ENCODE measurements at regions not wholly inside any gene's neighbourhood (a gene's known extent, or its start where the extent isn't known, plus 50 kb on each side); places are given as distances from the start of the nearest gene placed in this dataset.

DNA sequence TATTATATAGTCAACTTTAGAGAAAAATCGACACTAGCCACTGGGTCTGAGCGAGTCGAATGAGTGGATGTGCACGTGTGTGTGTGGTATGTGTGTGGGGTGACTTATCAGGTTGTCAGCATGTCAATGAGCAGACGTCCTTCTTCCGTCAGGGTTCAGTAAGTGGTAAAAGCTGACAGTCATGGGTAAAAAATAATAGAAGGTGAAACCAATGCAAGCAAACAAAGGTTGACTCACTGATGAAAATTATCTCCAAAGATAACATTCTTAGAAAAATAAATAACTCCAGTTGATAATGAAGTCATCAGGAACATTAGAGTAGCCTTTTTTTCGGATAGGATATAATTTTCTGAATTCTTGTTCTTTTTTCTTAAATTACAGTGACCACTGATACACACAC lies 243.8 kb upstream of the FOXQ1 start (continued):
- TF ChIP-seq, protein P1, sequence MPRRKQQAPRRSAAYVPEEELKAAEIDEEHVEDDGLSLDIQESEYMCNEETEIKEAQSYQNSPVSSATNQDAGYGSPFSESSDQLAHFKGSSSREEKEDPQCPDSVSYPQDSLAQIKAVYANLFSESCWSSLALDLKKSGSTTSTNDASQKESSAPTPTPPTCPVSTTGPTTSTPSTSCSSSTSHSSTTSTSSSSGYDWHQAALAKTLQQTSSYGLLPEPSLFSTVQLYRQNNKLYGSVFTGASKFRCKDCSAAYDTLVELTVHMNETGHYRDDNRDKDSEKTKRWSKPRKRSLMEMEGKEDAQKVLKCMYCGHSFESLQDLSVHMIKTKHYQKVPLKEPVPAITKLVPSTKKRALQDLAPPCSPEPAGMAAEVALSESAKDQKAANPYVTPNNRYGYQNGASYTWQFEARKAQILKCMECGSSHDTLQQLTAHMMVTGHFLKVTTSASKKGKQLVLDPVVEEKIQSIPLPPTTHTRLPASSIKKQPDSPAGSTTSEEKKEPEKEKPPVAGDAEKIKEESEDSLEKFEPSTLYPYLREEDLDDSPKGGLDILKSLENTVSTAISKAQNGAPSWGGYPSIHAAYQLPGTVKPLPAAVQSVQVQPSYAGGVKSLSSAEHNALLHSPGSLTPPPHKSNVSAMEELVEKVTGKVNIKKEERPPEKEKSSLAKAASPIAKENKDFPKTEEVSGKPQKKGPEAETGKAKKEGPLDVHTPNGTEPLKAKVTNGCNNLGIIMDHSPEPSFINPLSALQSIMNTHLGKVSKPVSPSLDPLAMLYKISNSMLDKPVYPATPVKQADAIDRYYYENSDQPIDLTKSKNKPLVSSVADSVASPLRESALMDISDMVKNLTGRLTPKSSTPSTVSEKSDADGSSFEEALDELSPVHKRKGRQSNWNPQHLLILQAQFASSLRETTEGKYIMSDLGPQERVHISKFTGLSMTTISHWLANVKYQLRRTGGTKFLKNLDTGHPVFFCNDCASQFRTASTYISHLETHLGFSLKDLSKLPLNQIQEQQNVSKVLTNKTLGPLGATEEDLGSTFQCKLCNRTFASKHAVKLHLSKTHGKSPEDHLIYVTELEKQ (tag by site-specific recombination; IDR thresholded peaks at IDR 0.05; ENCODE audit: borderline replicate concordance), result no peak; the same call in 1 of the 2 replicates
- TF ChIP-seq ZNF629 (tag by site-specific recombination; IDR thresholded peaks at IDR 0.05) (peak; percentile 88), GLIS1 (tag by site-specific recombination; IDR thresholded peaks at IDR 0.05) (no peak), ZNF626 (tag by site-specific recombination; IDR thresholded peaks at IDR 0.05) (no peak), ZNF2 (tag by site-specific recombination; IDR thresholded peaks at IDR 0.05) (no peak), ZNF791 (tag by site-specific recombination; IDR thresholded peaks at IDR 0.05) (no peak), ZSCAN16 (tag by site-specific recombination; IDR thresholded peaks at IDR 0.05) (no peak), ZNF654 (tag by site-specific recombination; IDR thresholded peaks at IDR 0.05; ENCODE audit: low read depth) (no peak), ZNF707 (tag by site-specific recombination; IDR thresholded peaks at IDR 0.05) (no peak), ZBTB1 (tag by site-specific recombination; IDR thresholded peaks at IDR 0.05) (no peak), KLF7 (tag by site-specific recombination; IDR thresholded peaks at IDR 0.05; ENCODE audit: borderline replicate concordance) (no peak), ZBTB7A (tag by site-specific recombination; IDR thresholded peaks at IDR 0.05; ENCODE audit: low read depth) (no peak), ZNF660 (tag by site-specific recombination; IDR thresholded peaks at IDR 0.05) (no peak), ZNF157 (tag by site-specific recombination; IDR thresholded peaks at IDR 0.05) (no peak), ZNF473 (tag by site-specific recombination; IDR thresholded peaks at IDR 0.05) (no peak), BCL11A (tag by site-specific recombination; IDR thresholded peaks at IDR 0.05; ENCODE audit: low read depth) (no peak), ZNF645 (tag by site-specific recombination; IDR thresholded peaks at IDR 0.05) (no peak)
- TF ChIP-seq, protein P2, sequence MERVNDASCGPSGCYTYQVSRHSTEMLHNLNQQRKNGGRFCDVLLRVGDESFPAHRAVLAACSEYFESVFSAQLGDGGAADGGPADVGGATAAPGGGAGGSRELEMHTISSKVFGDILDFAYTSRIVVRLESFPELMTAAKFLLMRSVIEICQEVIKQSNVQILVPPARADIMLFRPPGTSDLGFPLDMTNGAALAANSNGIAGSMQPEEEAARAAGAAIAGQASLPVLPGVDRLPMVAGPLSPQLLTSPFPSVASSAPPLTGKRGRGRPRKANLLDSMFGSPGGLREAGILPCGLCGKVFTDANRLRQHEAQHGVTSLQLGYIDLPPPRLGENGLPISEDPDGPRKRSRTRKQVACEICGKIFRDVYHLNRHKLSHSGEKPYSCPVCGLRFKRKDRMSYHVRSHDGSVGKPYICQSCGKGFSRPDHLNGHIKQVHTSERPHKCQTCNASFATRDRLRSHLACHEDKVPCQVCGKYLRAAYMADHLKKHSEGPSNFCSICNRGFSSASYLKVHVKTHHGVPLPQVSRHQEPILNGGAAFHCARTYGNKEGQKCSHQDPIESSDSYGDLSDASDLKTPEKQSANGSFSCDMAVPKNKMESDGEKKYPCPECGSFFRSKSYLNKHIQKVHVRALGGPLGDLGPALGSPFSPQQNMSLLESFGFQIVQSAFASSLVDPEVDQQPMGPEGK (tag by site-specific recombination; IDR thresholded peaks at IDR 0.05), result no peak

DNA sequence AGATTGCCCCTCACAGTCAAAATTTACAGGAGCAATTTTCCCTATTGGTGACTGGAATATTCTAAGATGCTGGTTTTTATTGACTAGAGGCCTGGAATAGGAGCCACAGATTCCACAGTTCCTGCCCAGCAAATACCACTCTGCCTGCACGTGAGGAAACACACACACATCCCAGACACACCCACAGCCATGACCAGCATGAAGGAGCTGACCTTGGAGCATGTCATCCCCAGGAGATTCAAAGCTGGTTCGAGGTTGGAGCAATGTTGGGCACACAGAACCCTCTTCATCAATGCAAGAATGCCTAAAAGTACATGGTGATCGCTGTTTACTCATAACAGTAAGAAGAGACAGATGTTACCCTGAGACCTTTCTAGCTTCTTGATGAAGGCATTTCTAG lies 244.6 kb upstream of the FOXQ1 start:
- POLR2A ChIA-PET, result no interaction called here
- CTCF ChIA-PET, result interaction anchor here (0.6 to 0.7 kb wide), 2 partner anchors 20 to 107 kb away, joined by 3 to 4 read pairs; no protein-coding TSS in a partner anchor
- Histone ChIP-seq H3K36me3 (ENCODE audit: control insufficient read depth in 2 of 2, insufficient read depth in 1 of 2, low read length in 2 of 2) (no peaks in the 10 kb centered on the region), H3K4me1 (ENCODE audit: control insufficient read depth, insufficient read depth, low read length) (peaks cover 33% of the 10 kb centered on the region), H3K4me3 (ENCODE audit: low read depth, low read length) (no peak overlapping the region), H3K27ac (ENCODE audit: extremely low read depth, low read depth, low read length) (no peak overlapping the region), H3K9me3 (ENCODE audit: control insufficient read depth, insufficient read depth, low read depth, low read length) (no peaks in the 10 kb centered on the region)
- TF ChIP-seq ZNF366 (tag by site-specific recombination; conservative IDR thresholded peaks at IDR 0.05), result no peak
- no peak for TF ChIP-seq ZNF391 (tag by site-specific recombination; IDR thresholded peaks at IDR 0.05; ENCODE audit: borderline replicate concordance, low read depth)
- no peak for TF ChIP-seq TRIM28 (IDR thresholded peaks at IDR 0.05; ENCODE audit: borderline replicate concordance, low read length)
- TF ChIP-seq ZNF558 (tag by site-specific recombination; IDR thresholded peaks at IDR 0.05), result no peak
- no peak for TF ChIP-seq ZNF266 (tag by site-specific recombination; IDR thresholded peaks at IDR 0.05; ENCODE audit: low read depth)
- TF ChIP-seq ZNF561 (tag by site-specific recombination; IDR thresholded peaks at IDR 0.05; ENCODE audit: borderline replicate concordance), result no peak
- no peak for TF ChIP-seq GLI2 (tag by site-specific recombination; IDR thresholded peaks at IDR 0.05; ENCODE audit: borderline replicate concordance, low read depth)
- no peak for TF ChIP-seq ZNF791 (tag by site-specific recombination; IDR thresholded peaks at IDR 0.05)
- TF ChIP-seq ZNF37A (tag by site-specific recombination; IDR thresholded peaks at IDR 0.05), result no peak
- no peak for TF ChIP-seq ZNF555 (tag by site-specific recombination; conservative IDR thresholded peaks at IDR 0.05)
- TF ChIP-seq ZSCAN4 (tag by site-specific recombination; IDR thresholded peaks at IDR 0.05), result no peak
- no peak for TF ChIP-seq ZNF785 (tag by site-specific recombination; IDR thresholded peaks at IDR 0.05)
- TF ChIP-seq ZNF174 (tag by site-specific recombination; IDR thresholded peaks at IDR 0.05), result no peak
- no peak for TF ChIP-seq ZNF837 (tag by site-specific recombination; IDR thresholded peaks at IDR 0.05)
- TF ChIP-seq ZNF132 (tag by site-specific recombination; IDR thresholded peaks at IDR 0.05; ENCODE audit: borderline replicate concordance), result no peak
